ENCODE measurements at regions not wholly inside any gene's neighbourhood (a gene's known extent, or its start where the extent isn't known, plus 50 kb on each side); places are given as distances from the start of the nearest gene placed in this dataset.

DNA sequence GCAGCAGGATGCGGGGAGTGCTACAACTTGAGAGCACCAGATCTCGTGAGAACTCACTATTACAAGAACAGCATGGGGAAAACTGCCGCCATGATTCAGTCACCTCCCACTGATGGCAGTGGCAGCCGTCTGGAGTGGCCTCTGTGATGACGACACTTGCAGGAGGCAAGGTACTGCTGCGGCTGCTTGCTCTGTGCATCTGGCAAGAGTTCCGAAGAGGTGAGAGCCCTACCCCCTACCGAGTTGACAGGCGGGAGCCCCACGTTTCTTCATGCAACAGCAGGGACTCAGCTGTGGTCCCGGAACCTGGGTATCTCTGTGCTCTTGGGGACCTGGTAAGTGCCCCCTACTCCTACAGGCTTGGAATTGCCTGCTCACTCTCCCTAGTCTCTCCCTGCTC lies 1672.7 kb upstream of the TMEFF2 start:
- TF ChIP-seq POLR2AphosphoS5 (IDR thresholded peaks at IDR 0.05; ENCODE audit: low read depth, low read length), result no peak
- TF ChIP-seq ZNF292 (CRISPR knock-in tag; IDR thresholded peaks at IDR 0.05; ENCODE audit: borderline replicate concordance, low read depth), result no peak
- TF ChIP-seq, protein P1, sequence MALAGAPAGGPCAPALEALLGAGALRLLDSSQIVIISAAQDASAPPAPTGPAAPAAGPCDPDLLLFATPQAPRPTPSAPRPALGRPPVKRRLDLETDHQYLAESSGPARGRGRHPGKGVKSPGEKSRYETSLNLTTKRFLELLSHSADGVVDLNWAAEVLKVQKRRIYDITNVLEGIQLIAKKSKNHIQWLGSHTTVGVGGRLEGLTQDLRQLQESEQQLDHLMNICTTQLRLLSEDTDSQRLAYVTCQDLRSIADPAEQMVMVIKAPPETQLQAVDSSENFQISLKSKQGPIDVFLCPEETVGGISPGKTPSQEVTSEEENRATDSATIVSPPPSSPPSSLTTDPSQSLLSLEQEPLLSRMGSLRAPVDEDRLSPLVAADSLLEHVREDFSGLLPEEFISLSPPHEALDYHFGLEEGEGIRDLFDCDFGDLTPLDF (CRISPR knock-in tag; IDR thresholded peaks at IDR 0.05), result no peak
- no peak for TF ChIP-seq EP300 (IDR thresholded peaks at IDR 0.05; ENCODE audit: low read depth in 2 of 2, low read length in 2 of 2)
- TF ChIP-seq EP300 (CRISPR knock-in tag; IDR thresholded peaks at IDR 0.05; ENCODE audit: borderline replicate concordance), result no peak
